ENCODE measurements at regions not wholly inside any gene's neighbourhood (a gene's known extent, or its start where the extent isn't known, plus 50 kb on each side); places are given as distances from the start of the nearest gene placed in this dataset.

DNA sequence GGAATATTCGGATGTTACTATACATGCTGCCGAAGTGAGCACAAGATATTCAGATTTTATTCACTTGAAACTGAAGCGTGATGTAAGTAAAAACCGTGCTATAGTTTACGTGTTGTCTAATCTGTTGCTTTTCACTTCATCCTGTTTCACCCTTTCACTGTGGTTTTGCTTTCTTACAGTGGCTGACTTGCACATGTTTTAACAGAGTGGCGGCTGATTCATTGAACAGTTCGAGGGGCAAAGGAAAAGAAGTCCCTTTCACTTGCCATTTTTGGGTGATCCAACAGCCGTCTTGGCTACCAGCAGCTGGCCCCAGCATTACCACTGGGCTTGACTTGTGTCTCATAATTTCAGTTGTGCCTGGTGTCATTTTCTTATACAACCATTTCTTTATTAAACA, 134.0 kb downstream of the IRX1 start:
- FAIRE-seq, result no peak
- DNase-seq (ENCODE audit: insufficient read length, low spot score), result no peak

DNA sequence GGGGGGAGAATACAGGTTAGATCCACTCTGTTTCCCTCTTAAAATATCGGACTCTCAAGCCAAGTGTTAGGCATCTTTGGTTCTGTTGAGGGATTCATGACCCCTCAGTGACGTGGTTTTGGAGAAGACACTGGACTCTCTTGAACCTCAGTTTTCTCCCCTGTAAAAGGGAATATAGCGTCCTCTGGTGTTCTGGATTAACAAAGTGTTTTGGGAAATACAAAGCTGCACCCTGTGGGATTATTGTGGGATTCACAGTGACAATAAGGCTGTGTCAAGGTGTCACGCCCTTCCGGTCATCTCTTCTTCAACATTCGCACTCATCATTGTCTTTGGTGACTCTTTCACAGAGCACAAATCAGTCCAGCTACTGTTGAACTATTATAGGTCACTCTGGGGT, 139.0 kb downstream of the IRX1 start:
- no peak for FAIRE-seq

GRCh38 chr5:3736466-3736865, 140.8 kb downstream of the IRX1 start:
- no peak for FAIRE-seq
- no peak for DNase-seq (ENCODE audit: insufficient read length, low spot score)

More for the DNA sequence above, 139.0 kb downstream of the IRX1 start:
- no peak for DNase-seq (ENCODE audit: insufficient read length, low spot score)

GRCh38 chr5:3736926-3737325, 141.3 kb downstream of the IRX1 start:
- no peak for FAIRE-seq

GRCh38 chr5:3738919-3739318, 143.3 kb downstream of the IRX1 start:
- no peak for FAIRE-seq
- DNase-seq (ENCODE audit: insufficient read length, low spot score), result no peak

More at GRCh38 chr5:3736926-3737325, 141.3 kb downstream of the IRX1 start:
- DNase-seq (ENCODE audit: insufficient read length, low spot score), result no peak

DNA sequence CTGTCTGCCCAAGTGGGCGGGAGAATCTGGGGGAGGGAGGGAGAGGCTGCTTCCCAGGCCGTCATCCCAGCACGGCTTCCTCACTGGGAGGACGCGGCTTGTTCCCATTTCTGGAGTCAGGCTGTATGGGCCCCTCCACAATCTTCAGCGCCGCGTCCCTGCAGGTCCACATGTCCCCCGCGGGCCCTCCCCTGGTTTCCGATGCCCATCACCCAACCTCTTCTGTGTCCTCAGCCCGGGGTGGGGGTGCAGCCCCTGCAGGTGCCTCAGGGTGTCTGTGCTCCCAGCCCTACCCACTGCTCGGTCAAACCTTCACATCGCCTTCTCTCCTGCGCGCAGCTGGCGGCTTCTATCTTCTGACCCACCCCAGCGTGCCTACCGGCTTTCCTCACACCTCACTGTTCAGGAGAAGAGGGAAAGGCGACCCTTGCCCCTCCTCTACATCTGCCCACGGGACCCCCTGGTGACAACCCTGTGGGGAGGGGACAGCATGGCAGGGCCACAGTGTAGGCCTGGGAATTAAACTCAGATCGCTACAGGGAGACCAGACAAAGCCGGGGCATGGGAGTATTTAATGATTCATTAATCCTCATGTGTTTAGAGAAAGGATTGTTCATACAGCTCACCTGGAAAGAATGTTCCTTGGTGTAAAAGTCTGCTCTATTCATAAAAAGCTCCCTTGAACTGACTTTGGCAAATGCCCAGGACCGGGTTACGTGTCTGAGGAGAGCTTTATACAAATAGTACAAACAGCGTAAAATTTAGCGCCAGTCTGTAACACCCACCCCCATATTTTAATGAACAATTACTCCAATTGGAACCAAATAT, 145.1 kb downstream of the IRX1 start:
- DNase-seq (ENCODE audit: insufficient read length, low spot score) (no peak), FAIRE-seq (no peak)

- no peak for FAIRE-seq
- no peak for DNase-seq (ENCODE audit: insufficient read length, low spot score)
Observed at GRCh38 chr5:3741374-3741770, 145.7 kb downstream of the IRX1 start.

GRCh38 chr5:3742750-3743149, 147.1 kb downstream of the IRX1 start:
- FAIRE-seq (no peak), DNase-seq (ENCODE audit: insufficient read length, low spot score) (no peak)

DNA sequence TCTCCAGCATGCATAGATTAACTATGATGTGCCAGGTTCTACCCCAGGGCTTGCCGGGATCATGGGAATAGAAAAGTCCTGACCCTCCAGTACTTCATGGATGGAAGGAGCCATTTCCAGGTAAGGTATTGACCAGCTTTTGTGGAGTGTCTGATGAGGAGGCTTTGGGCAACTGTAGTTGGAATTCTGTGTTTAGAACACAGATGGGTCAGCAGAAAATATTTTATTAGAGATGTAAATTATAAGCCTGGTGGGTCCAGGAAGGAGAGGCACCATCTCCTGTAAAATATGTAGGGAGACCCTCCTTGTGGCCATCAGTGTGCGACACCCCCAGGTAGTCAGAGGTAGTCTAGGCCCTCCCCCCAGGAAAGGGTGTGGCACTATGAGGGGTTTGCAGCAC, 156.2 kb downstream of the IRX1 start:
- no peak for DNase-seq (ENCODE audit: insufficient read length, low spot score)
- FAIRE-seq, result no peak

DNA sequence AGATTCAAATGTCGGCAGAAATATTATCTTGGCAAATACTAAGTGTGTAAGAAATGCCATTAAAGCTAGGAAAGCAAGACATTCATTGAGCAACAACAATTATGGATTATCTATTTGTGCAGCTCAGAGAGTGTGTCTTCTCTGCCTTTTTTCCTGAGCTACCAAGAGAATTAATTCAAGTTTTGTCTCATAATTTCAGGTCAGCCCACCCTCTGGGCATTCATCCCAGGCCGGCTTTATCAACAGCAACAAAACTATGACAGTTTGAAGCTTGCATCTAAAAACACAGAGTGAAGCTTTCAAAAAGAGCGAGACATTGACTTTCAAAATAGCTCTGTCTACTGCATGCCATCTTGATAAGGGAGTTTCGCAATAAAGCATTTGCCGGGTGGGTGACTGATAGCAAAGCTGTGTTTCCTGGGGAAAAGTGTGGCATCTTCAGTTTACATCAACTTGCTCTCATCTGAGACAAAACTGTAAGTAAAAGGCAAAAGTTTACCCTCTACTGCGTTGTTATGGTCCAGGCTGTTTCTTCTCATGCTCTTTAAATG, 182.4 kb downstream of the IRX1 start:
- DNase-seq (ENCODE audit: insufficient read length, low spot score) (no peak), FAIRE-seq (no peak)

DNA sequence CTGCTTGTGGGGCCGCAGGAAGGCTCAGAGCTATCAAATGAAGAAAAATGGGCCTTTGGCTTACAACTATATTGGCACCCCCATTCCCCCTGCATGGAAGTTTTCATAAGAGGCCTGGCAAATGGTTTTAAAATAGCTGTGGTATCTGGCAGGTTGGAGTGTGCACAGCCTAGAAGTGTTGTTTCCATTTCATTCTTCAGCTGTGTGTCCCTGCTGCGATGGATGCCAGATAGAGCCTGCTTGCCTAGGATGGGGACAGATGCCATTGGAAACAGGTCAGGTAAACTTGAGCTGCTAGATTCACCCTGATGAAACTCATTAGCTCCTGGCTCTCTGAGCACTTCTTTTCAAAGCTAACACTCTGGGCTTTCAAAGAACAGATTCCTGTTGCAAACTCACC, 183.3 kb downstream of the IRX1 start:
- FAIRE-seq, result no peak
- no peak for DNase-seq (ENCODE audit: insufficient read length, low spot score)

GRCh38 chr5:3780278-3780677, 184.6 kb downstream of the IRX1 start:
- DNase-seq (ENCODE audit: insufficient read length, low spot score) (no peak), FAIRE-seq (no peak)

- FAIRE-seq (no peak), DNase-seq (ENCODE audit: insufficient read length, low spot score) (no peak)
Observed at GRCh38 chr5:3780907-3781306, 185.3 kb downstream of the IRX1 start.

- FAIRE-seq (no peak), DNase-seq (ENCODE audit: insufficient read length, low spot score) (no peak)
Observed at GRCh38 chr5:3784854-3785253, 189.2 kb downstream of the IRX1 start.

GRCh38 chr5:3786165-3786564, 190.5 kb downstream of the IRX1 start:
- FAIRE-seq (no peak), DNase-seq (ENCODE audit: insufficient read length, low spot score) (no peak)

GRCh38 chr5:3786891-3787430, 191.3 kb downstream of the IRX1 start:
- DNase-seq (ENCODE audit: insufficient read length, low spot score) (no peak), FAIRE-seq (no peak)

DNA sequence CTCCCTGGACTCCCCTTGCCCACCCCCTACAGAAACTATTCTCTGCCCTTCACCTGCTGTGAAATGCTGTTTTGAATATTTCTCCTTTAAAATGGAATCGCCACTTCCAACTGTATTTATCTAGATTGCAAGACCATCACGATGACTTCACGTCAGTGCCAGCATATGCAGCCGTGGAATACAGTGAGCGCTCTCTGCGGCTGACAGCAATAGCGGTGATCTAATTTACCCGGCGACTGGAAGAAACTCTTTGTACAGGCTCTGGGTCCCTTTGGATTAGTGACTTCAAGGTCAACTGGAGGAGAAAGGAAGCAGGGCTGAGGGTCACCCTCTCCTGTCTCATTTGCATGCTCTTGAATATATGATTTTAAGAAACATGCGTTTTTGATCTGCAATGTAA, 192.0 kb downstream of the IRX1 start:
- FAIRE-seq (no peak), DNase-seq (ENCODE audit: insufficient read length, low spot score) (no peak)

DNA sequence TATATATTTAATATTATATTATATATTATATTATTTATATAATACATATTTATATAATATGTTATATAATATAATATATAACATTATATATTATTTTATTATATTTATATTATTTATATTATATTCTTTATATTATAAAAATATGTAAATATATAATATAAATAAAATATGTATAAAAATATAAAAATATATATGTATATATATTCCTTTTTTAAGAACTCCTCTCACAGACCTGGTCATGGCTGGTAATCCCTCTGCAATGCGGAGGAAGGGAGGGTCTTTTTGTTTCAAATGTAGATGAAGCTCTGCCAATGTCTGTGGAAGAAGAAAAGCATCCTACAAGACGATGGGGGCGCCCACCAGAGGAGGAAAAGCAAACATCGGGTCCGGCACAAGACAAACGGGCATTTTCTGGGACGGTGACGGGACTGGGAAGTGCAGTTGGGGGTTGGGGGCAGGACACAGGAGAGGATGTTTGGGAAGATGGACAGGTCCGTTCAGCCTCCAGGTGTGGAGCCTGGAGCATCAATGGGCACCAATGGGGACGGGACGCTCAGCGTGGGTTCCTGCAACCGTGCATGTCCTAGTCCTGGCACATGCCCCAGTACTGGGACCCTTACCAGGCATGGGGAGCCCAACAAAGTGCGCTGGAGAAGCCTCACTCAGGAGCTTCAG, 194.0 kb downstream of the IRX1 start:
- FAIRE-seq (no peak), DNase-seq (ENCODE audit: insufficient read length, low spot score) (no peak)

DNA sequence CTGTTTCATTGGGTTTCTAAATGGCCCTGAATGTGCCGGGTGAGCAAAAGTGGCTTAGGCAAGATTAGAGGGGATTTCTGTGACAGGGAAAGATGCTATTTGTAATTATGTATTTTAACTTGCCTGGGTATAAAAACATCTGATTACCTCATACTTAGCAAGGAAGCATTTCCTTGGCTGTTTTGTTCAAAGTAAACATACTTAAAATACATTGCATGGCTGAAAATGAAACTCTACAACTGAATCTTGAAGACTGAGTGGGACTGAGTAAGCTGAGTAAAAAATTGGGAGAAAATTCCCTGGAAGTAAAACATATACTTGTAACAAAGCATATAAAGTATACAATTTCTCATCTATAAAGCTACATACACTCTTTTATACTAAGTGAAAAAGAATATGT, 197.5 kb downstream of the IRX1 start:
- no peak for DNase-seq (ENCODE audit: insufficient read length, low spot score)
- FAIRE-seq, result no peak

- DNase-seq (ENCODE audit: insufficient read length, low spot score) (no peak), FAIRE-seq (no peak)
Observed at GRCh38 chr5:3794611-3795010, 199.0 kb downstream of the IRX1 start.

GRCh38 chr5:3796736-3797135, 201.1 kb downstream of the IRX1 start:
- FAIRE-seq, result no peak

GRCh38 chr5:3801967-3802366, 206.3 kb downstream of the IRX1 start:
- DNase-seq (ENCODE audit: insufficient read length, low spot score) (no peak), FAIRE-seq (no peak)

More at GRCh38 chr5:3796736-3797135, 201.1 kb downstream of the IRX1 start:
- DNase-seq (ENCODE audit: insufficient read length, low spot score), result no peak

Measured in HTR-8/SVneo (cell line).